ENCODE measurements at regions not wholly inside any gene's neighbourhood (a gene's known extent, or its start where the extent isn't known, plus 50 kb on each side); places are given as distances from the start of the nearest gene placed in this dataset.

- no peak for TF ChIP-seq CTCF (conservative IDR thresholded peaks at IDR 0.05; ENCODE audit: low read depth, low read length)
- Histone ChIP-seq H3K36me3 (ENCODE audit: insufficient read depth) (no peaks in the 10 kb centered on the region), H3K27me3 (ENCODE audit: insufficient read depth, low read depth) (no peaks in the 10 kb centered on the region), H3K27ac (no peak overlapping the region), H4K20me1 (ENCODE audit: insufficient read depth) (no peaks in the 10 kb centered on the region), H3K4me3 (IDR thresholded peaks at IDR 0.05; ENCODE audit: insufficient read depth, low read depth, low read length) (no peak overlapping the region), H3K4me2 (no peak overlapping the region), H3K4me1 (ENCODE audit: low read depth, poor library complexity, severe bottlenecking) (no peaks in the 10 kb centered on the region), H3K79me2 (ENCODE audit: insufficient read depth, low read depth) (no peaks in the 10 kb centered on the region), H3K9ac (no peak overlapping the region), H2AFZ (ENCODE audit: low read depth) (no peak overlapping the region)
Measured at GRCh38 chr6:98484696-98485095, 349.7 kb upstream of the POU3F2 start.

DNA sequence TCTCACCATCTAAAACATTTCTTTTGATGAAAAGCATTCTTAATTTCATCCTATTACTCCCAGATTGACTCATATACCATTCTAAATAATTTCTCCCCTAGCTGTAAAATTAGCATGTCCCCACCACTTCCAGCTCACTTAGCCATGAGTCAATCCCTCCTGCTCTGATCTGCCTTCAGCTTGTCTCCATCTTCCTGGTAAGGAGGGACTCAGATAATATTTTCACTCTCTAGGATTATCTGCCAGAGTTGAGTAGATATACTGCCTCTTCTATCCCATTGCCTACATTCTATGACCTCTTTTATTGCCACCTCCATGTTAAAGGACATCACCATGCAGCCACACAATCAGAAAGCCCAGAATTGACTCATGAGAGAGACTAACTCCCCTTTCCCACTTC lies 348.8 kb upstream of the POU3F2 start:
- H3K4me2 ChIP-seq = no peak overlapping the region
- no peak overlapping the region for H2AFZ ChIP-seq (ENCODE audit: low read depth)

GRCh38 chr6:98486057-98486456 lies 348.3 kb upstream of the POU3F2 start:
- no peak overlapping the region for H2AFZ ChIP-seq (ENCODE audit: low read depth)
- no peak overlapping the region for H3K4me2 ChIP-seq
- H3K4me3 ChIP-seq (IDR thresholded peaks at IDR 0.05; ENCODE audit: insufficient read depth, low read depth, low read length) = no peak overlapping the region
- no peaks in the 10 kb centered on the region for H4K20me1 ChIP-seq (ENCODE audit: insufficient read depth)
- no peak overlapping the region for H3K9ac ChIP-seq
- H3K79me2 ChIP-seq (ENCODE audit: insufficient read depth, low read depth) = no peaks in the 10 kb centered on the region
- H3K36me3 ChIP-seq (ENCODE audit: insufficient read depth) = no peaks in the 10 kb centered on the region
- TF ChIP-seq CTCF (conservative IDR thresholded peaks at IDR 0.05; ENCODE audit: low read depth, low read length) = no peak
- H3K27ac ChIP-seq = no peak overlapping the region
- no peaks in the 10 kb centered on the region for H3K27me3 ChIP-seq (ENCODE audit: insufficient read depth, low read depth)
- H3K4me1 ChIP-seq (ENCODE audit: low read depth, poor library complexity, severe bottlenecking) = no peaks in the 10 kb centered on the region

More for the DNA sequence above, 348.8 kb upstream of the POU3F2 start:
- Histone ChIP-seq H3K4me3 (IDR thresholded peaks at IDR 0.05; ENCODE audit: insufficient read depth, low read depth, low read length) (no peak overlapping the region), H4K20me1 (ENCODE audit: insufficient read depth) (no peaks in the 10 kb centered on the region), H3K4me1 (ENCODE audit: low read depth, poor library complexity, severe bottlenecking) (no peaks in the 10 kb centered on the region), H3K9ac (no peak overlapping the region), H3K36me3 (ENCODE audit: insufficient read depth) (no peaks in the 10 kb centered on the region), H3K27ac (no peak overlapping the region), H3K27me3 (ENCODE audit: insufficient read depth, low read depth) (no peaks in the 10 kb centered on the region), H3K79me2 (ENCODE audit: insufficient read depth, low read depth) (no peaks in the 10 kb centered on the region)
- TF ChIP-seq CTCF (conservative IDR thresholded peaks at IDR 0.05; ENCODE audit: low read depth, low read length) = no peak

DNA sequence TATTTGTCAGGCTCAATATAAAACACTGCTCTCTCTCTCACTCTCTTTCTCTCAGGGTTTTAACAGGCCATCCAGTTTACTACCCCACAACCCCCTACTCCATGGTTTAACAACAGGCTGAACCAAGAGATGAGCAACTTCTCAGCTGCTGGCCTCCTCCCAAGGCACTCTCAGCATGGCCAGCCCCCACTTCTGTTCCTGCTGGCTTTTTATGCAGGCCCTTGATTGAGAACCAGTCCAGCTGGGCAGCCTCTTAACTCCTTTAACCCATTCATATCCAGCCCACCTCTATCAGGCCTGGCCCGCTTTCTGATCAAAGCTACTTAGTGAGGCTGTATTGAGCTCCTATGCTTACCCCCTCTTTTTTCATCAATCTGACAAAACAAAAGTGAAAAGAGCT lies 346.8 kb upstream of the POU3F2 start:
- Histone ChIP-seq H3K27ac (no peak overlapping the region), H3K4me2 (no peak overlapping the region), H4K20me1 (ENCODE audit: insufficient read depth) (no peaks in the 10 kb centered on the region), H3K9ac (no peak overlapping the region), H2AFZ (ENCODE audit: low read depth) (no peak overlapping the region), H3K27me3 (ENCODE audit: insufficient read depth, low read depth) (no peaks in the 10 kb centered on the region), H3K79me2 (ENCODE audit: insufficient read depth, low read depth) (no peaks in the 10 kb centered on the region), H3K4me1 (ENCODE audit: low read depth, poor library complexity, severe bottlenecking) (no peaks in the 10 kb centered on the region), H3K4me3 (IDR thresholded peaks at IDR 0.05; ENCODE audit: insufficient read depth, low read depth, low read length) (no peak overlapping the region), H3K36me3 (ENCODE audit: insufficient read depth) (no peaks in the 10 kb centered on the region)
- TF ChIP-seq CTCF (conservative IDR thresholded peaks at IDR 0.05; ENCODE audit: low read depth, low read length) = no peak

Measured in KMS-11 (cell line).